Adrenal gland (tissue), 9 donors: ENCODE measurements at regions not wholly inside any gene's neighbourhood (a gene's known extent, or its start where the extent isn't known, plus 50 kb on each side); places are given as distances from the start of the nearest gene placed in this dataset.

ENCODE experiments used
- DNase-seq, 7 donors: peaks; one replicate each; pipeline ENCODE4 v3.0.0-alpha.2; 2019 to 2020
- H3K27ac ChIP-seq, 5 donors: fragments of 200-600 bp; sonication (generic) in 4 of 5; 1 replicate in 3 of 5; 2 replicates in 2 of 5; pipeline versions ENCODE4 v1.5.1 to v1.8.0; 2016 to 2020; ENCODE audit warnings: mild to moderate bottlenecking in 1 of 5
- H3K27me3 ChIP-seq: fragments of 200-600 bp; 2 replicates; pipeline ENCODE4 v1.8.0; 2021
- H3K36me3 ChIP-seq, 2 donors: fragments of 200-600 bp; replicated peaks in 1 of 2; 1 replicate in 1 of 2; 2 replicates in 1 of 2; pipeline versions ENCODE4 v1.5.1 to v1.8.0; 2018 to 2022
- H3K4me1 ChIP-seq, 2 donors: fragments of 200-600 bp; replicated peaks in 1 of 2; 1 replicate in 1 of 2; 2 replicates in 1 of 2; pipeline versions ENCODE4 v1.5.1 to v1.8.0; 2018 to 2021
- H3K4me3 ChIP-seq, 4 donors: fragments of 200-600 bp; sonication (generic) in 3 of 4; one replicate each; pipeline ENCODE4 v1.5.1; 2016 to 2018
- H3K9me3 ChIP-seq, 3 donors: fragments of 200-600 bp; sonication (generic) in 1 of 3; replicated peaks in 1 of 3; 1 replicate in 2 of 3; 2 replicates in 1 of 3; pipeline versions ENCODE4 v1.5.1 to v1.8.0; 2016 to 2021
- POLR2A ChIP-seq, 2 donors: fragments of 450-650 bp; IDR thresholded peaks; one replicate each; pipeline ENCODE4 v1.6.1; 2017; ENCODE audit warnings: antibody characterized with exemption in 2 of 2, mild to moderate bottlenecking in 2 of 2, moderate library complexity in 1 of 2
- WGBS, 4 donors: extraction: QIAGEN DNeasy Blood & Tissue Kit in 2 of 4; methylation state at CpG; one replicate each; pipeline versions ENCODE4 v1.1.5 to v1.1.7; 2013 to 2017; 5-methylcytosine and 5-hydroxymethylcytosine counted together
- intact Hi-C, 2 donors: fragments of 100-400 bp; cut with DNase I; formaldehyde crosslinking; loops; one replicate each; pipeline versions ENCODE4 v1.14.1 to v1.15.0; 2022 to 2023
- TF ChIP-seq, protein P1 (sequence below), 6 experiments: fragments of 450-650 bp in 4 of 6; fragments of 200-600 bp in 2 of 6; sonication (generic) in 1 of 6; IDR thresholded peaks; 1 replicate in 5 of 6; 2 replicates in 1 of 6; pipeline versions ENCODE4 v1.5.1 to v1.8.0; 2016 to 2021; ENCODE audit warnings: antibody characterized with exemption in 6 of 6, mild to moderate bottlenecking in 2 of 6, moderate library complexity in 1 of 6
- donor health status: healthy with polysubstance abuse.
- donor health status: Bipolar disorder and iron deficiency.
- donor health status: DM: yes; HTN: yes; CAD: no.
- donor health status: DM: no; HTN: no; CAD: no.
- donor health status: DM: no; HTN: no; CAD: no.

DNA sequence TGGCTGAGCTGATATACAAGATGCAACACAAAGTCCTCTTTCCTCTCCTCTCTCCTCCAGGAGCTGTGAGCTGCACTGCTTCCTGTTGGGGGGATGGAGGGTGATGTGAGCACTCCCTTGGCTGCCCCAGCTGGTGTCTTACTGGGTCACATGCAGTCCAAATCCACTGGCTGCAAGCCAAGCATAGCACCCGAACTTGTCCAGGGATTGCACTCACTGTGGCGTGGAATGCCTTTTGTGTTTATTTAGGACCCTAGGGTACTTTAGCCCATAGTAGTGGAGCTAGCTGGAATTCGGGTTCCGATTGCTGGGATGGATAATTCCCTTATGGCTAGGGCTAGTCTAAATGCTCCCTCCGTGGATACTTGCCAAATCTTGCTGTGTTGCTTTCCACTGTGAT, 424.9 kb upstream of the SYT1 start:
- intact Hi-C loops = no loop called here
- TF ChIP-seq POLR2A (IDR thresholded peaks at IDR 0.05) = no peak
- TF ChIP-seq, protein P1, sequence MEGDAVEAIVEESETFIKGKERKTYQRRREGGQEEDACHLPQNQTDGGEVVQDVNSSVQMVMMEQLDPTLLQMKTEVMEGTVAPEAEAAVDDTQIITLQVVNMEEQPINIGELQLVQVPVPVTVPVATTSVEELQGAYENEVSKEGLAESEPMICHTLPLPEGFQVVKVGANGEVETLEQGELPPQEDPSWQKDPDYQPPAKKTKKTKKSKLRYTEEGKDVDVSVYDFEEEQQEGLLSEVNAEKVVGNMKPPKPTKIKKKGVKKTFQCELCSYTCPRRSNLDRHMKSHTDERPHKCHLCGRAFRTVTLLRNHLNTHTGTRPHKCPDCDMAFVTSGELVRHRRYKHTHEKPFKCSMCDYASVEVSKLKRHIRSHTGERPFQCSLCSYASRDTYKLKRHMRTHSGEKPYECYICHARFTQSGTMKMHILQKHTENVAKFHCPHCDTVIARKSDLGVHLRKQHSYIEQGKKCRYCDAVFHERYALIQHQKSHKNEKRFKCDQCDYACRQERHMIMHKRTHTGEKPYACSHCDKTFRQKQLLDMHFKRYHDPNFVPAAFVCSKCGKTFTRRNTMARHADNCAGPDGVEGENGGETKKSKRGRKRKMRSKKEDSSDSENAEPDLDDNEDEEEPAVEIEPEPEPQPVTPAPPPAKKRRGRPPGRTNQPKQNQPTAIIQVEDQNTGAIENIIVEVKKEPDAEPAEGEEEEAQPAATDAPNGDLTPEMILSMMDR (IDR thresholded peaks at IDR 0.05) = no peak
- H3K27ac ChIP-seq = no peak overlapping the region
- no peak for DNase-seq
- no peaks in the 10 kb centered on the region for H3K9me3 ChIP-seq
- H3K27me3 ChIP-seq = no peaks in the 10 kb centered on the region
- H3K4me1 ChIP-seq = no peaks in the 10 kb centered on the region
- no peaks in the 10 kb centered on the region for H3K36me3 ChIP-seq
- no peak overlapping the region for H3K4me3 ChIP-seq
- WGBS, 4 donors = 61 to 70% (median 66%) methylated on average over 5 of the region's 5 CpGs

DNA sequence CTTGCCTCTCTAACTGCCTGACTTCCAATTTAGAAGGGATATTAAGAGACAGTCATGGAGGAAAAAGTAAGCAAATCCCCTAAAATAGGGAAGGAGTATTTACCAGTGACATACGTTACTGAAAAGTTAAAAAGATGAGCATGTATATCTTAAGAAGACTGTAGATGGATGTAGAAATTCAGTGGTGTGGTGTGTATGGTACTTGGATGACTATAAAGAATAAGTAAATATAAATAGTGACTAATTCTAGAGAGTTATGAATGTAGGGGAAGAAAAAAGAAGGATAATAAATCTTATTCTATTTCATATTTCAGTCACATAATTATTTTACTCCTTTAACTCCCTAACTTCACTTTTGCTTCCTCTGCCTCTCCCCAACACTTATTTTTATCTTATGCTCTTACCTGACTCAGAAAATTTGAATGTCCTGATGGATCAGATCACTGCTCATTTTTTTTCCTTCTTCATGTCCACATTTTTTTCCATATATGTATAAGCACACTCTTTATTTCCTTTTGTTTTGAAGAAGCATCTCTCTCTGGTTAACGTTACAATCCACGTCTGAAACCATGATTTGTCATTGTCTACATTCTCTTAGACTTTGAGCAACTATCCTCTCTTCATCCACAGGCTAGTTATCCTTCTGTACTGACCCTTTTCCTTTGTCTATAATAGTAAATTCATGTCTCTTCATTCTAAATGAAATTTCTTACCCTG, 422.7 kb upstream of the SYT1 start:
- no peaks in the 10 kb centered on the region for H3K4me1 ChIP-seq
- no peaks in the 10 kb centered on the region for H3K36me3 ChIP-seq
- H3K27me3 ChIP-seq = no peaks in the 10 kb centered on the region
- TF ChIP-seq, protein P1 (IDR thresholded peaks at IDR 0.05) = no peak
- no peak for TF ChIP-seq POLR2A (IDR thresholded peaks at IDR 0.05)
- no peak overlapping the region for H3K27ac ChIP-seq
- intact Hi-C loops = no loop called here
- 56 to 62% (median 56%) methylated on average over 3 of the region's 3 CpGs for WGBS, 4 donors
- no peak overlapping the region for H3K4me3 ChIP-seq
- DNase-seq = no peak
- H3K9me3 ChIP-seq = no peaks in the 10 kb centered on the region

DNA sequence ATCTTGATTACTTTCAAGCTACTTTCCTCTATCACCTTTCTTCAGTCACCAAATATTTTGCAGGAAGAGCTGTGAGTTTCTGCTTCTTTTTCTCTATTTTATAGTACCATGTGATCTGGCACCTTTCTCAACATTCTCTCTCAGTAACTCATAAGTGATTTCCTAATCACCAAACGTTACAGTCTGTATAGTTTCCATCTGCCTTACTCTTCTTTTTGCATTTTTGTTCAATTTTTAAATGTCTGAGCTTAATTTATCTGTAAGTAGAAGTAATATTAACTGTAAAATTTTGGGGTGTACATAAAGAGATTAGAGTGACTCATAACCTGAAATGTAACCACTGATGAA, 422.1 kb upstream of the SYT1 start:
- no peak for DNase-seq
- Histone ChIP-seq H3K36me3 (no peaks in the 10 kb centered on the region), H3K4me1 (no peaks in the 10 kb centered on the region), H3K27ac (no peak overlapping the region), H3K9me3 (no peaks in the 10 kb centered on the region), H3K27me3 (no peaks in the 10 kb centered on the region), H3K4me3 (no peak overlapping the region)
- intact Hi-C loops = no loop called here
- TF ChIP-seq, protein P1 (IDR thresholded peaks at IDR 0.05) = no peak
- 9 to 22% (median 14%) methylated on average over 1 of the region's 1 CpG for WGBS, 4 donors

DNA sequence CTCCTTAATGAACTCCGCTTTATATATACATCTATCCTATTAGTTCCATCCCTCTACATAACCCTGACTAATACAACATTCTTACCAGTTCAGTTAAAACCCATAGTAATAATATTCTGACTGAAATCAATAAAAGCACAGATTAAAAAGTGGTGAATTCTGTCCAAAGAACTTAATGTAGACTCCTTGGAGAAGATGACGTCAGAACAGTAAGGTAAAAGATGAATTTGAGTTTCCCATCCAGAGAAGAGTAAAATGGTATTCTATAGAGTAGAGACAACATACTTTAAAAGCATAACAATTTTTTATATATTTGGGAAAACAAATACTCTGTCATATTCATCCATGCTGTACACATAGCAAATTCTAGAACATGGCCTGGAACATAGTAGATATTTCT, 418.0 kb upstream of the SYT1 start:
- 77 to 93% (median 85%) methylated on average over 2 of the region's 2 CpGs for WGBS, 4 donors
- intact Hi-C loops = no loop called here
- no peaks in the 10 kb centered on the region for H3K9me3 ChIP-seq
- H3K27ac ChIP-seq = no peak overlapping the region
- no peak for TF ChIP-seq POLR2A (IDR thresholded peaks at IDR 0.05)
- TF ChIP-seq, protein P1 (IDR thresholded peaks at IDR 0.05) = no peak
- no peak for DNase-seq
- H3K4me1 ChIP-seq = no peaks in the 10 kb centered on the region
- H3K4me3 ChIP-seq = no peak overlapping the region
- H3K36me3 ChIP-seq = no peaks in the 10 kb centered on the region
- no peaks in the 10 kb centered on the region for H3K27me3 ChIP-seq
